ENCODE measurements at regions not wholly inside any gene's neighbourhood (a gene's known extent, or its start where the extent isn't known, plus 50 kb on each side); places are given as distances from the start of the nearest gene placed in this dataset.
A peak's percentile ranks its signal among the peaks of the same experiment; 100 is the strongest.

DNA sequence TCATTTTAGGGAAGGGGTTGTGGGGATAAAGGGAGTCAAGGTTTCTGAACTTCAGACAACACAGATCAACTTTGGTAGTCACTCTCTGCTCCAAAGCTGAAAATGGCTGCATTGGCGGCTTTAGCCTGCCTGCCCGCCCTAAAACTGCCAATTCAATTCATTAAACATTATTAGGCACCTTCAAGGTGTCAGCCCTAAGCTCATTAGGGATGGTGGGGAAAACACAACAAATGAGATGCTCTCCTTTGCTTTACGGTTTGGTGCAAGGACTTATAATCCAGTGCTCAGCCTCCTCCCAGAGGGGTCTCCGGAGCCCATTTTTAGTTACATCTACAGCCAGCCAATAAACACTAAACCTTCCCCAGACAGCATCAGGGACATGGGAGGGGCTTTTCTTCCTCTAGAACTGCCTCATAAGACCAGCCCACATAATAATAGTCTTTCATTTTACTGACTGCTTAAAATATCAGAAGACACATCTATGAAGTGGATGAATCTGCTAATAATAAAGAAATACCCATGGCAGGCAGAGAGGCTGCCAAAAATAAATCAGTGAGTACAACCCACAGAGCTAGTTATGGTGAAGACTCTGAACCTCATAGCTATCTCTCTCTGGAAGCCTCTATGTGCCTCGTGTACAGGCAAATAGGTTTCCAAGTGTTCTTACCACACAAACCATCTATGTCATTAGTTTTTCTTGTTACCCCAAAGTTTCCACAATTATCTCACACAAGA, 102.8 kb upstream of the NCAM1 start:
- no peak for DNase-seq (ENCODE audit: low spot score)

GRCh38 chr11:112859787-112860186, 101.4 kb upstream of the NCAM1 start:
- no peak for DNase-seq (ENCODE audit: low spot score)

DNA sequence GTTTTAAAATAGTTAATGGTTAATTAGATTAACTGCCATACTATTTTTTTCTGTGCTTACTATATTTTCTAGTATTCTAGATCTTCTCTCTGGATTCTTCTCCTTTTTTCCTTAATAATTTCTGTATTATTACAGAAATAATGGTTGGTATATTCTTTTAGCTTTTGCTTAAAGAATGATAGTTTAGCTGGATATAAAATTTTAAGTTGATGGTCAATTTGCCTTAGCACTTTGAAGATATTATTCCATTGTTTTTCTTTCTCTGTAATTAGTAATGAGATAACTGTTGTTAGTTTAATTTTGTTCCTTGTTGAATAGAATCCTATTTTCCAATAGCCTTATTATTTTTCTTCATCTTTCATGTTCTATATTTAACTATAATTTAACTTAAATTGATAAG, 99.9 kb upstream of the NCAM1 start:
- no peak for DNase-seq (ENCODE audit: low spot score)

GRCh38 chr11:112863305-112863704, 97.9 kb upstream of the NCAM1 start:
- no peak for DNase-seq (ENCODE audit: low spot score)

GRCh38 chr11:112864672-112865071, 96.5 kb upstream of the NCAM1 start:
- DNase-seq (ENCODE audit: low spot score) = no peak

DNA sequence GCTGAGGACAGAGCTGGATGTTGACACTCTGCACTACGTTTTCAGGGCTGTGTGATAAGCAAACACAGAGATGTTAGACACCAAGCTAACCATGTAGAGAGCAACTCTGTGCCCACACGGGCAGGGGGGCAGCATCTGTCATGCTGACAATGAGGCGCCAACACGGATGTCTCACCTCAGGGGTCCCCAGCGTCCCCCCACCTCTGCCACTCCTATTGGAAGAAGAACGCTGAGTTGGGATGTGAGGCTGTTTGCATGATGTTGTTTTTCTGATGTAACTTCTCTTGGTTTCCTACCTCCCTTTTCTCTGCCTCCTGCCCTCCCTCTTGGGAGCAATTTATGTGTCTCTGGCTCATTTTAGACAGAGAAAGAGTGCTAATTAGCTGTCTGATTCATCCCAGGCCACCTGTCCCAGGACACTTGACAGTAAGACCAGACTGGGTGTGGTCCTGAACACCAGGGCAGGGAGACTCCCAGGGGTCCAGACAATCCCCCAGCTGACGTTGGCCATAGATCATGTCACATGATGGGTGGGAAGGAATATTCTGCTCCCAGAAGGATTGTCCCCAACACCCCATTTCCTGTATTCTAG, 89.2 kb upstream of the NCAM1 start:
- DNase-seq (ENCODE audit: low spot score) = no peak

DNA sequence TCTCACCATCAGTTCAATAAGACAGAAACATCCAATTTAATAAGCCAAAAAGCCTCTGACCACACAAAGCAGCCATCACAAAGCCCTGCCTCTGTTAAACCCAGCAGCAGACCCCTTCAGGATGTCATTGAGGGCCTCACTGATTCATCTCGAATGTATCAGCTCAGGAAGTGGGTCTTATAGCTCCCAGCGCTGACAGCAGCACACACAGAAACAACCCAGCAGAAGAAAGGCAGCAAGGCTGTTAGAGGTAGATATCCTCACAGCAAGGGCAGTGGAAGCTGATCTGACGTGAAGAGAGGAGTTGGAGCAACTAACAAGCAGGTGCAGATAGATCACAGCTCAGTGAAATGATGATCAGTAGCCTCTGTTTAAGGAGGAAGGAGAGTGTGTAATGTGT, 86.2 kb upstream of the NCAM1 start:
- no peak for DNase-seq (ENCODE audit: low spot score)

DNA sequence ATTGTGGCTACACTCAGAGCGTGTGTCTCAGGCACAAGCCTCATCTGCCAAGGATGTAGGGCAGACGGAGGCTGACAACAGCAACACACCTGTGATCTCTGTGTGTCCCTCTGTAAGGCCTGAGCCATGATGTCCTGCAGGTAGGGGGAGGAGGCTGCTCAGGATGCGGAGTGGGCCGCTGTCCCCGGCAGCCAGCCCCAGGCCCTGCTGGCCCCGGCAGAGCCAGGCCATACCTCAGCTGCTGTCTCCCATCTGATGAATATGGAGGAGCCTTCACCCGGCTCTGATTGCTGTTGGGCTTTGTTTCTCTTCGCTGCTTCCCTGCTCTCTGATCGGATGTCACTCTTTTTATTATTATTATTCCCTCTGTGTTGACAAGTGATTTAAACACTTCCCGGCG, 83.6 kb upstream of the NCAM1 start:
- DNase-seq (ENCODE audit: low spot score) = no peak

DNA sequence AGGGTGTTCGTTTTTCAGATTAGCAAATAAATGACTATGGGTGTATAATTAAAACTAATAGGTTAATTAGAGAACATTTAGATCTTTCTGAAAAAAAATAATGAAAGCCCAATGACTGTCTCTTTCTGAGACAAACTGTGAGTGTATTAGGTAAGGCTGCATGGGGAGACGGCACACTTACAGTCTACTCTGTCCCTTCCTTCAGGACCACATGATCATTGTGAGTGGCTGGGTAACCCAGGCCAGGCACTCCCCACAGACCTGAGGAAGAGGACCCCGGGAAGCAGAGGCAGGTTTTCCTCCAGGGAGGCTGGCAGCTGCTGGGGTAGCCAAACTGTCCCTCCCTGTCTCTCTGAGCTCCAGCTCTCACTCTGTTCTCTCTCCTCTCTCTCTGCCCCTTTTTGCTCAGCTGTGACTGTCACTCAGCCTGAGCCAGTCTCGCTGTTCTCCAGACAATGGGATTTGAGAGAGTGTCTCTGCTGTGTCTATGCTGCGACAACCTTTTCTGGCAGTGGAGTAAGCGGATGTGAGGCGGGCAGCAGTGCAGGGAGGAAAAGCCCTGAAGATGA, 83.1 kb upstream of the NCAM1 start:
- peak; percentile 22 for DNase-seq (ENCODE audit: low spot score)

GRCh38 chr11:112880495-112880894, 80.7 kb upstream of the NCAM1 start:
- no peak for DNase-seq (ENCODE audit: low spot score)

DNA sequence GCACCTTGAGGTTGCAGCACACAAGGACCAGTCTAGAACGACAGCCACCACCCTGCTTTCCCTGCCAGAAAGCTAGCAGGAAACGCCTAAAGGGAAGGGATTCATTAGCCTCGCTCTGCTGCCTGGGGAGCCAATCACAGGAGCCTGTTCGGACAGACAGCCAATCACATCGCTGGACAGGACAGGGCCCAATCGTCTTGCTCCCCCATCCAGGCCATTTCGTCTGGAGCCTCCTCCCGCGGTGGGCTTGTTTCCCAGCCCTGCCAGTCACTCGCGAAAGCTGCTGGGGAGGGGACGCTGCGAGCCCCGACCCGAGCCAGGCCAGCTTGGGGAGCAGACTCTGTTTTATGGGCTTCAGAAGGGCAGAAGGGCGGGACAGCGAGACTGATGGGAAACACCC, 79.8 kb upstream of the NCAM1 start:
- peak; percentile 97 for DNase-seq (ENCODE audit: low spot score)

DNA sequence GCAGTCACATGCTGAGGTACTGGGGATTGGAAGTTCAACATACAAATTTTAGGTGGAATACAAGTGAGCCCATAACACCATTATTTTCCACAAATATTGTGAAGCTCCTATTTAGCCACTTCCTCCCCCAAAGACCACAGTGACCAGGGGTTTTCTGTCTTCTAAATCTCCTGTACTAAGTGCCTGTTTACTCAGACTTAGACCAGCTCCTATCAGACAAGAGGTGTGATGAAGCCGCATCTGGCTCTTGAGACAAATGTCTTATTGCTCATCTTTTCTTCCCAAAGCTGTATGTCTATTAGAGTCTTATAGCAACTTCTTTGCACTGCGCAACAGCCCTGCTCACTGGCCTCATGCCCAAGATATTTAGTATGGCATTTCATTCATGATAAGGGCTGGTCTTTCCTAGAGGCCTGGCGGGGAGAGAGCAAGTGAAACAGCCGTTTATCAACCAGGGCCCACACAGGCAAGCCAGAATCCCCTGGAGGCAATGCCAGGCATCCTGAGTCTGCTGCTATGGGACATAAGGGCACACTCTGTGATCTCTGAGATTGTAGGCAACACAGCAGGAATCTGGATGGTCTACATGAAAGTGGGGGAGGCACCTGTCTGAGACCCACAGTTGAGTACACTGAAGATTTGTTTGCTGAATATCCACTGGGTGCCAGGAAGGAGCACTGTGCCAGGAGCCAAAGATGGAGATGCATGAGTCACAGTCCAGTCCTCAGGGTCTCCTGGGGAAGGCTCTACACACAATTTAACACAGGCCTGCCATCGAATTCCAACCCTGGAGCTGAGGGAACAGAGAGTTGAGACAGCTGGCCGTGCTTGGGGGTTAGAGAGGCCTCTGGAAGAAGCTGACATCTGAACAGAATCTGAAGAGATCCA, 78.5 kb upstream of the NCAM1 start:
- no peak for DNase-seq (ENCODE audit: low spot score)

- peak; percentile 30 for DNase-seq (ENCODE audit: low spot score)
Measured at GRCh38 chr11:112884012-112884767, 77.0 kb upstream of the NCAM1 start.

DNA sequence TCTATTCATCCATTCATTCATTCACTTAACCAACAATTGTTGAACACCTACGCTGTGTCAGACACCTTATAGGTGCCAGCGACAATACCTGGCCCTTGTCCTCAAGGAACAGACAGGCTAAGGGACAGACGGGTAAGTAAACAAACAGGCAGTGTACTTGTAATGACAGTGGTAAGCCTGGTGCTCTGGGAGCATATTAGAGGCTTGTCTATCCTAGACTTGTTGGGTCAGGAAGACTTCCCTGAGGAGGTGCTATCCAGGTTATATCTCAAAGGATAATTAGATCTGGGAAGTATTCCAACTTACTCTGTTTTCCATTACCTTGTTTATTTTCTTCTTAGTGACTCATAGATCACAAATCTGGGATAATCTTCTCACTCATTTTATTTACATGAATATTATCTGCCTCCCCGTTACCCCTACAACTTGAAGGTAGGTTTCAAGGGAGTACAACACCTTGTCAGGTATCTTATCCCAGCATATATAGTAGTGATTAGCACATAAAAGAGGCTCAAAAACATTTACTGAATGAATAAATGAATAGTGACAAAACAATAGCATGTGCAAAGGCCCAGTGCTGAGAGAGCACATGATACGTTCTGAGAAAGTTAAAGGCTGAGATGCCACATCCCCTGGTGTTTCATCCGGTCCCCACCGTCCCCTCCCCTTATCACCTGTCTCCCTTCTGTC, 75.3 kb upstream of the NCAM1 start:
- DNase-seq (ENCODE audit: low spot score) = no peak

DNA sequence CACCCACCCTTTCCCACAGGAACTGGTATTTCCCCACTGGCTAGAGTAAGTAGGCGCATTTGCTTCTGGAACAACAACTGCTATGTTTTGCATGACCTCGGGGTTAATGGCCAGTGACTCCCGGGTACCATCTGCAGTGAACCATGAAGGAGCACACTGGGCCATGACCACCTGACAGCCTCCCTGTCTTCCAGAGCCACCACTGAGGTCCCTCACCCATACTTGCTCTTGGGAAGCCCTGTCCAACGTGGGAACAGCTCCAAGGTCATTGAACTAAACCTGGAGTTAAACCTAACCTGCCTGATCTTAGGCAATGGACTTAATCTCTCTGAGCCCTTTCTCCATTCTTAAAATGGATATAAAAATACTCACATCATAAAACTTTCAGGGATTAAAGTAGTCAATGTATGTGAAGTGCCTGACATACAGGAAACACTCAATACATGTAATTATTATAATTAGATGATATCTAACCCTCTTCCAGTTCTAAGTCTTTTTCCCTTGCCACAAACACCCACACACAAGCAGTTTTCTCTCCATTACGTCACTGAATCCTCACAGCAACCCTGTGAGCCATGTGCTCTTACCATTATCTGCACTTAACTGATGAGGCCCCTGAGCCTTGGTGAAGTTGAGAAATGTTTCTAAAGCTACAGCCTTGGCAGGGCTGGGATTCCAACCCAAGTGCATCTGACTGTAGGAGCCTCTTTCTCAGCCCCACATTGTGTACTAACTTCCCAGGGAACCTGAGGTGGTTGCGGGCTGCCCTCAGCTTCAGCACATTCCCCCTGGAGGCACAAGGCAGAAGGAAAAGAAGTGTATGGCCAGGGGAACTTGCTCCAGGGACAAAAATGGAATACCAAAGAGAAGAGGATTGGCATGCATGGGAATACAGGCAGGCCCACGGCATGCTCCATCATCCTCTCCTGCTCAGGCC, 74.5 kb upstream of the NCAM1 start:
- no peak for DNase-seq (ENCODE audit: low spot score)

- DNase-seq (ENCODE audit: low spot score) = peak; percentile 83
Measured at GRCh38 chr11:112889446-112889845, 71.8 kb upstream of the NCAM1 start.

DNA sequence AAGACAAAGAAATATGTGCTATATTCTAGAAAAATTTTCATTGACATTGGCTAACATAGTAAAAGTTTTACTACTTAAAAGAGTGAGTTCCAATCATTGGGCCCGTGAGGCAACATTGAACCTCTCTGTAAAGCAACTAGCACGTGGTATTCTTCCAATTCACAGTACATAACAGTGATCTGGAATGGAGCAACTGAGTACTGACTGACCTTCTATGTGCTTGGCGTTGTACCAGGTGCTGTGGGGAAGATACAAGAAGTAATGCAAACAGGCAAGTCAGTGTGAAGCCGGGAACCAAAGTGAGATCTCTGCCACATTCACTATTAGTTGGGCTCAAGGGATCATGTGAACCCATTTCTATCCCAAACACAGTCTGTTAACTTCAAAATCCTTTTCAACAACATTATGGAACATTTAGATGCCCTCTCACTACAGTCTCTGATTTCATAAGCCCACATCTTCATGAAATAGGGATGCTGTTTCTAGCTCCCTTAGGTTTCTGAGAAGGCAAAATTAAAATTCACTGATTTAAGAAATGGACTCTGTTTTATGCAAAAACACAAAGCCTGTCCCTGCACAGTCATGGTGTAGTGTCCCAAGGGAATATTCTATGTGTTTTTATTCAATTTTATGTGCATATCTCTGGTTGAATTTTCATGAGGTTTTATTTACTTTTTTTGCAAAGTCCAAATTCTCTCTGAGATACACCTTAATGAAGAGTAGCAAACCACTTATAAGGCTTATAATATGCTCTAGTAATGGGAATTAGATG, 61.8 kb upstream of the NCAM1 start:
- DNase-seq (ENCODE audit: low spot score) = no peak

- no peak for DNase-seq (ENCODE audit: low spot score)
Measured at GRCh38 chr11:112901924-112902323, 59.3 kb upstream of the NCAM1 start.

DNA sequence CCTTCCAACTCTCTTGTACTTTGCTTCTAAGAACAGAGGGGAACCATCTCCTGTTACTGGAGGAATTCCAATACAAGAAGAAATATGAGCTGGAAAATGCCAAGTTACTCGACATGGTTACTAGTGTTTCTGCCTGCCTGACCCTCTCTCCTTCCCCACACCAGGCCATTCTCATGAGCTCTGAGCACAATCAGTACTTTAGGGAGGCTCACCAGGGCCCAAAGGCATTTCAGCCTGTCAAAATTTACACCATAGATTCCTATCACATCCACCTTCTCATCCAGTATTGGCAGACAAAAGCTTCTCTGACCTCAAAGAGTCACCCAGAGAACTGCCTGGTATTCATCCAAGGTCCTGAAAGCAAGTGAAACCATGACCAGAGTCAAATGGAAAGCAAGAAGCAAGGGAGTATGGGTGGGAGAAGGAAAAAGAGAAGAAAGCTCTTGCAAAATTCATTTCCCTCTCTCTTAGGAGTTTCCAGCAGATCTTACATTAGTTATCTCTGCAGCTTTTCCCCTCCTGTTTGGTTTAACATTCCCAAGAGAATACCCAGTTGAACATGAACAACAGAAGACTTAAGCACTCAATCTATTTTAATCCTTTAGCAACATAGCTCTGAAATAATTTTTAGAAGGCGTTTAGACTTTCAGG, 58.7 kb upstream of the NCAM1 start:
- DNase-seq (ENCODE audit: low spot score) = no peak

Data from Ammon's horn (tissue), 1 donor.